HT1080 (cell line): ENCODE measurements at regions not wholly inside any gene's neighbourhood (a gene's known extent, or its start where the extent isn't known, plus 50 kb on each side); places are given as distances from the start of the nearest gene placed in this dataset.
A peak's percentile ranks its signal among the peaks of the same experiment; 100 is the strongest.

Source experiments
- DNase-seq: peaks from one replicate; pipeline ENCODE4 v3.0.0-alpha.2; 2015; ENCODE audit warnings: low read depth

GRCh38 chr2:21486445-21486844 lies 362.7 kb downstream of the TDRD15 start:
- DNase-seq, result no peak

- DNase-seq, result no peak
Observed at GRCh38 chr2:21489080-21489479, 365.3 kb downstream of the TDRD15 start.

DNA sequence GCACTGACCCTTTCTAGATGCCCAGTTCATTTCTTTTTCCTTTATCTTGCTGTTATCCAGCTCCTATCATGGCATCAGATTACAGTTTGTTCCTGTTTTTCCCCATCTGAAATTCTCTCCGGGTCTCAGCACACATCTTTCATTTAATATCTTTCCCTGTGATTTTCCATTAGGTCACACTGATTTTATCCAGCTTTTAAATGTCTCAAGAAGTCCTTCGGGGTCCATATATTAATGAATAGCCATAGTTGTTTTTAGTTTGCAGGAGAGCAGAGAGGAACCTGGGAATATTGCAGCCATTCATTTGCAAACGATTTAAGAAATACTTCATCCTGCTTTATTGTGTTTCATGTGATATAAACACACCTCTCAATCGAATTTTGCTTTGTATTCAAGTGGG lies 374.2 kb downstream of the TDRD15 start:
- DNase-seq, result no peak

DNA sequence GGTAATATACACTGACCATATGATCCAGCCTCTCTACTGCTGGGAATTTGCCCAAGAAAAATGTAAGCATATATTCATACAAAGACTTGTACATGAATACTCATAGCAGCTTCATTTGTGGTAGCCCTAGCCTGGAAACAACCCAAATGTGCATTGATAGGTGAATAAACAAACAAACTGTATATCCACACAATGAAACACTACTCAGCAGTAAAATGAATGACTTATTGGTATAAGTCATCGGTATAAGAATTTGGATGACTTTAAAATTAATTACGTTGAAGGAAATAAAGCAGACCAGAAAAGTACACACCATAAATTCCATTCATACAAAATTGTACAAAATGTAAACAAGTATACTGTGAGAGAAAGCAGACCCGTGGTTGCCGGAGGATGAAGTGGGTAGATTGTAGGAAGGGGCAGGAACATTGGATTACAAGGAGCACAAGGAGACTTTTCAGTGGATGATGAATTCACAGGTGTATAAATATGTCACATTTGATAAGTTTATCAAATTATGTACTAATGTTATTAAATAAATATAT lies 376.7 kb downstream of the TDRD15 start:
- no peak for DNase-seq

DNA sequence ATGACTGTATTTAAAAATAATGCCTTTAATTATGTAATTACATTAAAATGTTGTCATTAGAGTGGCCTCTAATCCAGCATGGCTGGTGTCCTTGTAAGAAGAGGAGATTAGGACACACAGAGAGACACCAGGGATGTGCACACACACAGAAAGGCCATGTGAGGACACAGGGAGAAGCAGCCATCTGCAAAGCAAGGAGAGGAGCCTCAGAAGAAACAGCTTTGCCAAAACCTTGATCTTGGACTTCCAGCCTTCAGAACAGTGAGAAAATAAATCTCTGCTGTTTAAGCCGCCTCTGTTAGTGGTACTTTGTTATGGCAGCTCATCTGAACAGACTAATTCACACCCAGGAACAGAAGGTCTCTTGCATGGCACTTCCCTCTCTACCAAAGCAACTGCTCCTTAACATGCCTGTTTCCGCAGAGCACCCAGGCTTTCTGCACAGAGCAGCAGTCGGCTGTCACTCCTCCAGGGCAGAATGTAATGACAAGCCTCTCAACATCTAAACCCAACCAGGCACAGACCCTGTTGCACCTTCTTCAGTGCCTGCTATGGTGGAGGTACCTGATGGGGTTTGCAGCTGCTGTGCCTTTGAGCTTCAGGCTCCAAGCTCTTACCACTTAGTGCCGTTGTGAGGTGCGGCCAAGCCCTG lies 377.7 kb downstream of the TDRD15 start:
- DNase-seq, result no peak

- no peak for DNase-seq
Observed at GRCh38 chr2:21515903-21516302, 392.1 kb downstream of the TDRD15 start.

DNA sequence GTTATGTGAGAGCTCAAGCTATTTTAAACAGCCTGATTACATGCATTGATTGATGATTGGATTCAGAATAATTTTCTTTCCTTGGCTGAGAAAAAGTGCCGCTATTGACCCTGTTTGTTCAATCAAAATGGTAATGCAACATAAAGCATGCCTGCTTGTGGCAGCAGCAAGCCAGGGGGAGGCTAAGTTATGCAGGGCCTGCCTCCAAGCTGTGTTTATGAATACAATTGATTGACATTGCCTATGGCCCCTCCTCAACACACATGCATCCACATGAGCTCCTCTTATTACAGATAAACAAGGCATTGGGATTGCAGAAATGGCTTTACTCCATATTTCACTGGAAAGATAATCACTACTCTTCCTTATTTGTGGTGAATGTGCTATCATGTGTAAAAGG lies 395.6 kb downstream of the TDRD15 start:
- no peak for DNase-seq

- no peak for DNase-seq
Observed at GRCh38 chr2:21519821-21520220, 396.1 kb downstream of the TDRD15 start.

DNA sequence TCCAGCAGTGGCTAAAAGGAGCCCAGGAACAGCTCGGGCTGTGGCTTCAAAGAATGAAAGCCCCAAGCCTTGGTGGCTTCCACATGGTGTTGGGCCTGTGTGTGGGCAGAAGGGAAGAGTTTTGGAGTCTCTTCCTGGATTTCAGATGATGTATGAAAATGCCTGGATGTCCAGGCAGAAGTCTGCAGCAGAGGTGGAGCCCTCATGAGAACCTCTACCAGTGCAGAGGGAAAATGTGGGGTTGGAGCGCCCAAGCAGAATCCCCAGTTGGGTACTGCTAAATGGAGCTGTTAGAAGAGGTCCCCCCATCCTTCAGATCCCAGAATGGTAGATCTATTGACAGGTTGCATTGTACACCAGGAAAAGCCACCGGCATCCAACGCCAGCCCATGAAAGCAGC lies 412.1 kb downstream of the TDRD15 start:
- DNase-seq, result no peak

GRCh38 chr2:21539685-21540084 lies 415.9 kb downstream of the TDRD15 start:
- DNase-seq, result no peak

DNA sequence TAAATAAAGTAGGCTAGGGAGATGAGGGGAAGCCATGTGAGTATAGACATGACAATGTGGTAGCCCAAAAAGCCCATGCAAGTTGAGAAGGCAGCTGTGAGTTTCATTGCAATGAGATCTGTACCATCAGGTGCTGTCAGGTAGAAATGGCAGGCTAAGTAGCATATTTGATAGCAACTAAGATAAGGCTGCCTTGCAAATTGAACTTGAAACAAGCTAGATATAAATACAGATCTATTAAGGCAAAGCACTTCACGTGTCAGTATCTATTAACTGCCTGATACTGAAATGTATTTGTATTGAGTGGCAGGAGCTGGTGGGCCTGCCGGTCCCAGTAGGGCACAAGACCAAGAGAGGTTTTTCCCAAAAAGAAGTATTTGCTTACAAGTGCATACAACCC lies 419.9 kb downstream of the TDRD15 start:
- DNase-seq, result no peak

DNA sequence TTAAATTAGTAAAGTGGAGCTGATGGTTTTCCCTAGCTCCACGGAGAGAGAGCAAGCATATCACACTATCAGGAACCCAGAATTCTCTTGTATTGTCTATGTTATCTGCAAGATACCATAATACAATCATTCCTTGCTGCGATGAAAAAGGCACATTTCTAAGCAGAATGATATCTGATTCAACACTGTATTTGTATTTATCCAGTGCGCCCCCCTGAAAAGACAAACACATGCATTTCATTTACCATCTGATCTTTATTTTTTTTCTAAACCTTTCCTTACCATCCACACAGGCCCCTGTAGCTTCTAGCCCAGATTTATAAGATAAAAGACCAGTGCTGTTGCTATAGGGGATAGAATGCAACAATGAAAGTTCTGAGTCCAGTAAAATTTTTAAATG lies 420.6 kb downstream of the TDRD15 start:
- DNase-seq, result no peak

DNA sequence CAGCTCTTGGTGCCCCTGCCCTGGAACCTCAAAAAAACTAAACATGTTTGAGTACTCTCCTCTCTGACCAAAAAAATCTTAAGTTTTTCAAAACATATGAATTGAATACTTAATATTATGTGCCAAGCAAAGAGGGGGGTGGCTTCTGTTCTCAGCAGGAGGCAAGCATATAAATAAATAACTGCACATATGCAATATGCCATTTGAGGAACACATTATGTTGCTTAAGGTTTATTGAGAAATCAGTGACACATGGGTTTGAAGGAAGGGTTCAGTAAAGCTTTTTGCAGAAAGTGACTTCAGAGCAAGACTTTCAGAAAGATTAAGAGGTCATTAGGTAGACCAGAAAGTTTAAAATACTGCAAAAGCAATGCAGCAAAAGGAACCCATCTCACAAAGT lies 429.2 kb downstream of the TDRD15 start:
- no peak for DNase-seq

- peak; percentile 47 for DNase-seq
Observed at GRCh38 chr2:21559351-21559750, 435.6 kb downstream of the TDRD15 start.

GRCh38 chr2:21561965-21562364 lies 438.2 kb downstream of the TDRD15 start:
- no peak for DNase-seq

DNA sequence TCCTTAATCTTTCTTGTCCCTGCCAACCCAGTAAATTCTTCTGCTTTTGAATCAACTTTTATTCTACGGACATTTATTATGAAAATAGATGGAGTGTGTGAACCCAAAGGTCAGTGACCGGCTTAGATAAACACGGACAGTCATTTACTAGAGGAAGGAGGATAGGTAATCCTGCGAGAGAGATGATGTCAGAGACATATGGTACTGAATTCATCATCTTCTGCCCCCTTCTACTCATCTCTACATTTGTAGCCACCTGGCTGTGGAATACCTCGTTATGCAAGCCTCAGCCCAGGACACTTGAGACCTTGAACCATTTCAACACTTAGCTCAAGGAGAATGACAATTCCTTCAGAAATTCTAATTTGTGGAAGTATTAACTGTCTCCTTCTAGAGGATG lies 443.6 kb downstream of the TDRD15 start:
- peak; percentile 1 for DNase-seq

DNA sequence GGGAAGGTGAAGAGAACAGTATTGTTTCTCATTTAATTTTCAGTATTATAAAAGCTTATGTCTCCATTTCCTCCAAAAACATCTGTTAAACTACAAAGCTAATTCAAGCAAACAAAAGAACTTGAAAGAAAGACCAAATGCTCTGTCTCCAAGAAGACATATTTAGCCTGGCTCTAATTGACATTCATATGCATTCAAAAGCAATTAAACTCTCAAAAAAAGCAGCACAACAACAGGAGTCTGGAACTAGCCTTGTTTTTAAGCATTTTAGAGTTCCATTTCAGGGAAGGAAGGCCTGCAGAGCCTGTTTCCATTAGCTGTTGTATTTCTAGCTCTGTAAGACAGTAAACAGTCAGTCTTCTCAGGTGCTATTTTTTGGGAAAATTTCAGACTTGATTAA lies 447.9 kb downstream of the TDRD15 start:
- no peak for DNase-seq

DNA sequence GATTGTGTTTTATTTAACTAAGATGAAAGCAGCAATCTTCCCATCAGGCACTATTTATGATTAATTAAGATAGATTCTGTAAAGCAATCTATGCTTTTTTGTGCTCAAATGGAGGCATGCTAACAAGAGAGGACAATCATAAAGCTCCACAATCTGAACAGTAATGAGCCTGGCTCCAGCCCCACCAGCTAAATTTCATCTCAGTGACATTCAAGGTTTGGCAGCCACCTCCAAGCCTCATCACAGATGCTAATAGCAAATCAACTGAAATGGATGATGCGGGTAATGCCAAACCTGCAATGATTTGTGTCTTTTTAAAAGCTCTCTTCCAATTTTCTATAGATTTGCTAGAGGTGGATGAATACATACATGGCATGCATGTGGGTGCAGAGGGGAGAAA lies 456.6 kb downstream of the TDRD15 start:
- DNase-seq, result no peak

- DNase-seq, result no peak
Observed at GRCh38 chr2:21585881-21586280, 462.1 kb downstream of the TDRD15 start.

DNA sequence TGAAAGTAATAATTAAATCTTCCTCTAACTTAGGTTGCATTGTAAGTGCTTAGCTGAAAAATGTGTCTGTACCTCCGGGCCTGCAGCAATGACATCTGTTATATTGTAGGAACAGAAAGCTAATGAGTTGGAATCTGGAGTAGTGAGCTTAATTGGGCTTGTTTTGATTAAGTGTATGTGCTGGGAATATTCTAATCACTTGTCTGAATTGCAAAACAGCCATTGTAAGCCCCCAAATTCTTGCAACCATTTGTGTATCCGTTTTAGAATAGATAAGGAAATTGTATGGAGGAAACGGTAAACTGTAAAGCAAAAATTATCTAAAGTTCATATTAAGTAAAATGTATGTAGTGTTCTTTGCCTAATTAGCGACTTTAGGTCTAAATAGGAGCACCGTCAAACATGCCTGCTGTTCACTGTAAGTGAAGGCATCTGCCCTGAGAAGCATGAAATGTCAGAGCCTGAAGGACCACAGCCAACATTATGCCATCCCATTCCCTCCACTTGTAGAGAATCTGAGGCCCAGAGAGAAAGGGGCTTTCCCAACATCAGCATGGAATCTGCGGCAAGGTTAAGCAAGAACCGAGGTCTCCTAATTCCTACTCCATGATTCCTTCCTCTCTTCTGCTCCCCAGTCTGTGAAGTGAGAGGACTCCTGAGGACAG lies 466.4 kb downstream of the TDRD15 start:
- no peak for DNase-seq

DNA sequence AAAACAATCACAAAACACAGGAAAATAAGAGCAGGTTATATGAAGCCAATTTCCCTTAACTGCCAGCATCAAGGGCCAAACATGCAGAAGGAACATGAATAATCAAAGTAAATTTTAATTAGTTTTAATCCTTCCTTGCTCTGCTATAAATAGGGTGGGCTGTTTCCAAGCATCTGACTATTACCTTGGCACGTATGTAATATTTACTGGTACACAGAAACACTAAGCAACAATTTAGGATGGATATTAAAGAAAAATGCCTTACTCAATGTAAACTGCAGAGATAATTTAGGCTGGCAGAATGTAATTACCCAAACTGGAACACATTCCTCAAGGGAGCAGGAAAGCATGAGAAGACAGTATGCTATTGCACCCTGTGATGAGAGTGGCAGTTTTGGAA lies 468.2 kb downstream of the TDRD15 start:
- no peak for DNase-seq

DNA sequence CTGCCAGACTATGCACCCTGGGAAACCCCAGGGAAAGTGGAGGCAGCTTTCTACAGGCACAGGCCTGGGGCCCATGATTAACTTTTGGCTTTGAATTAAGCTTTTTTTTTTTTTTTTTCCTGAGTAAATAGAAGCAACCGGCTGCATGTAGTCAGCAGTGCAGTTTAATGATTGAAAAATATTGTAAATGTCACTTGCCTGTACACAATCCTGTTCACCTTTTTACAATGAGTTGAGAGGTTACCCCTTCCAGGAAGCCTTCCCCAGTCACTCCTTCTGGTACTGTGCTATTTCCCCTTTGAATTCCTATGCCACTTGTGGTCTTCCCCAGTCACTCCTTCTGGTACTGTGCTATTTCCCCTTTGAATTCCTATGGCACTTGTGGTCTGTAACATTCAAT lies 475.6 kb downstream of the TDRD15 start:
- no peak for DNase-seq

- no peak for DNase-seq
Observed at GRCh38 chr2:21602789-21603188, 479.0 kb downstream of the TDRD15 start.
